Fibroblast of skin of right quadriceps (primary cell): ENCODE measurements at regions not wholly inside any gene's neighbourhood (a gene's known extent, or its start where the extent isn't known, plus 50 kb on each side); places are given as distances from the start of the nearest gene placed in this dataset.
A peak's percentile ranks its signal among the peaks of the same experiment; 100 is the strongest.
"Not testable (repeated sequence)": the region's sequence is repeated elsewhere in the genome, so short reads cannot be mapped to it uniquely, and the experiment has no call there.

Experiments
- DNase-seq: peaks from one replicate; pipeline ENCODE4 v3.0.0-alpha.2; 2013

DNA sequence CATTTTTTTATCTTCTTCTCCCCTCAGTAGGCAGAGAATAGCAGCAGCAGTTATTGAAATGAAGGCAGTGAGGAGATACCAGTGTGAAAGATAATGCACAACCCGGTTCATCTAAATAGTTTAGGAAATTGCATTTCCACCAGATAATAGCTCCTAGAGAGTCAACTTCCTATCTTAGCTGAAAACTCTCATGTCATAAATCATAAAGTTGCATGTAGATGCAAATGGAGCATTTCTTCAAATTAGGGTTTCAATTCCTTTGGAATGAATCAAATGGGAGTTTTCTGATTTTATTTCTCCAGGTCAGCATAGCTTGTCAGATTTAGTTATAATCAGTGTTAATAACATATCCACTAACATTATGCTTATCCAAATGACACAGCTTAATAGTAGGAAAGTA, 335.3 kb downstream of the CNTNAP4 start:
- DNase-seq: no peak

DNA sequence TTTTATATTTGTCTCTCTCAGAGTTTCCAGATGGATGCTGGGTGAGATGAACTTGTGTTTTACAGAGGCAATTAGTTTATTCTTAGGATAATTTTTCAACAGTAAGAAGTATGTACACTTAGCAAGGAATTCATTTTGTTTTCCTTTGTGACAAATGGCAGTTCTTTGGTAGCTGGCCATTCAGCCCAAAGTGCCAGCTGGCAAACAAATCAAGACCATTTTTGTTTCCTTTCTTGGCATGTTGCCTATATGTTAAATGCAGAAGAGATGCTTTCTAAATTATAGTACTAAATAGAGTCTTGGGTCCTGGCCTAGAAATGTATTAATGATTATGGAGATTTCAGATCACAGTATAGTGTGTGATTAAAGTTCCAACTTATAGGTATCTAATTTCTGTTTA, 337.1 kb downstream of the CNTNAP4 start:
- DNase-seq: no peak

DNA sequence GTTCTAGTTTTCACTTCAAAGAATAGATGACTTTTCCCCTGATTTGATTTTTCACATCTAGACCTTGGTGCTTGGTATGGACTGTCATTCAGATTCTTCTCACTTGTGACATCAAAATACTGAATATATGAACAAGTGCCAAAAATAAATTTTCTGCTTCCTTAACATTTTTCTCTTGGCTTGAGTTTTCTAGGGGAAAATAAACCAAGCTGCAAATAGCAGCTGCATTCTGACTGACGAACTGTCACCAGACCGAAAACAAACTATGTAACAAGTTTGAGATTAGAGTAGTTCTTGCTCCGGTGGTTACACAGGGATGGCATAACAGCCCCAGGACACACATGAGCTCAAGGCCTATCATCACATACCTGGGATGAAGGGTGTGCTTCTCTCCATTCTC, 345.7 kb downstream of the CNTNAP4 start:
- DNase-seq: no peak

DNA sequence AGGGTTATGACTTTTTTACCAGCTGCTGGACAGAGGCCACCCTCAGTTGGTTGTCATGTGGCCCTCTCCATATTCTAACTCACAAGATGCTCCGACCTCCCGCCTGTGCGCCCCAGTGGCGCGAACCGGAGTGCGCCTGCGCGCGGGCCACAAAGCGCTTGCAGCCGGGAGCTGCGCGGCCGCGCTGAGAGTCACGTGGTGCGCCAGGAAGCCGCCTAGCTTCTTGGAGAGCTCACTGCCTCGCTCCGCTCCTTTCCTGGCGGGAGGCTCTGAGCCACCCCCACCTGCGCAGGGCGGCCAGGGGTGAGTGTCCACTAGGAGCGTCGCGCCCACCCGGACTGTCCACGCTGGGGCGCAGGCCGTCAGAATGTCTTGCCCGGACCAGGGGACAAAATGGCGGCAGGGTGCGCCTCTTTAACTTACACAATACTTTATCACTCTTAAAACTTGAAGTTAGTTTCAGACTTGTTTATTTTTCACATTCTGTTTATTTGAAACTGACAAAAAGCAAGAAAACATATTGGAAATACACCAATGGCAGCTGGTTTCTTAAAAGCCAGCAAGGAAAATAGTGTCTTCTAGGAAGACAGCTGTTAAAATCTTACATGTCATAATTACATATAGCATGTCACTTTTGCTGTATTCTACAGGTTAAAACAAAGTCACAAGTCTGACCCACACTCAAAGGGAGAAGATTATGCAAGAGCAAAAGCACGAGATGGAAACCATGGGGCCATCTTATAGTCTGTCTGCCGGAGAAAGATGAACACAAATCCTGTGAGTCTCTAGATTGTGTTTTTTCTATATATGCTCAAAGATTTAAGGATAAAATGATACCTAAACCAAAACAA, 357.9 kb downstream of the CNTNAP4 start:
- no peak for DNase-seq

DNA sequence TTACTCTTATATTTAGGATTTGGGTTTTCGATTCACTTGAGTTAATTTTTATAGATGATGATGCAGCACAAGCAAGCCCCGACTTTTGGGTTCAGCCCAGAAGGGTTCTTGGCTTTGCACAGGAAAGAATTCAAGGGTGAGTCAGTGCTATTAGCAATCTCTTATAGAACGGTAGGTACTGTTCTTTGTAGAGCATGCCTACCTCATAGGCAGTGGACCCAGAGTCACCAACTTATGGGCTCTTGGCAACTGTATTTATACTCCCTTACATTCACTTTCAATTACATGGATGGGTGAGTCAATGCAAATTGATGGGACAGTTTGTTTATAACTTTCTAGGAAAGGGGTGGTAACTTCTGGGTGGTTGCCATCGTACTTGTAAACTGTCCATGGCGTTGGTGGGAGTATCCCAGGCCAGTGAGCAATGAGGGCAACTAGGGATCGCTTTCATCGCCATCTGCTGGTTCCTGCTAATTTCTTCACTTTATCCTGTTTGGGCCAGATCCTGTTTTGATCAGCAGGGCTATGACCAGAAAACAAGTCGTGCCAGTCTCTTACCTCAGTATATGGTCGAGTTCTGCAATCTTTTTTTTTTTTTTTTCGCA, 362.6 kb downstream of the CNTNAP4 start:
- peak; percentile 25 for DNase-seq

DNA sequence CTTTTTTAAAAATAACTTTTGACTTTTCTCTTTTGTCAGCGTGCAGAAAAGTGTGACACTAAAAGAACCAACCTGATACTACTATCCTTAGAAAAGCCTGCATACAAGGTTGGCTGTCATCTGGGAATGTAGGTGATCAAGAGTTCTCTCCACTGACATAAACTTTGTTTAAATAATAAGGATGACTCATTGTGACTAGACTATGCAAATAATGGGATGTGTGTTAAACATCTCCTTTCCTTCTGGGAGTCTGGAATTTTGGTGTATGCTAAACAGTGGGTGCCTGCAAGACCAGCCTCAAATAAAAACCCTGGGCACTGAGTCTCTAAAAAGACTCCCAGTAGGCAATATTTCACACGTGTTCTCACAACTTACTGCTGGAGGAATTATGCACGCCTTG, 373.4 kb downstream of the CNTNAP4 start:
- no peak for DNase-seq

DNA sequence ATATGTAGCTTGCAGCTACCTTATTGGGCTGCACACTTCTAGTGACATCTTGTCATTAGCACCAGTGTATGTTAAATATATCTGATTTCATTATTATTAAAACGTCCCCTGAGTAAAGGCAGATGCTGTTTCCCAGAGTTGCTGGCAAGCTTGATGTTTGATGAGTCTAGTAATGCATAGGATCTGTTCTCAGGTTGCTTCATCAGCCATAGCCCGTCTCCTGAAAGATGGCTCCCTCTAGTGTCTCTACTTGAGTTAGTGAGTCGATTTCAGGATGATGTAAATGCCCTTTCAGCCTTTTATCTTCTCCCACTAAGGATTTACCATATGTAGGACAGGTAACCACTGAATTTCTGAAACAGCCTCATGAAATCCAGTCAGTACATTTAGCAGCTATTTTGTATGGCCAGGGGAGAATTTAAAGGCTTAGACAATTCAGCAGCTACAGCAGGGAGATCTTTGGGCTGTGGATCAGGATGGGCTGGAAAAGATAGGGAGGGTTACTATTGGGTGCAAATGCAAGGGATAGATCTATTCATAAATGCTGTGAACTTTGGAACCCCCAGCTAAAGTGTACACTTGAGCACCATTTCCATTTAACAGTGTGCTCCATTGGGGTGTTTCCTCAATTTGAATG, 376.3 kb downstream of the CNTNAP4 start:
- DNase-seq: peak; percentile 51

DNA sequence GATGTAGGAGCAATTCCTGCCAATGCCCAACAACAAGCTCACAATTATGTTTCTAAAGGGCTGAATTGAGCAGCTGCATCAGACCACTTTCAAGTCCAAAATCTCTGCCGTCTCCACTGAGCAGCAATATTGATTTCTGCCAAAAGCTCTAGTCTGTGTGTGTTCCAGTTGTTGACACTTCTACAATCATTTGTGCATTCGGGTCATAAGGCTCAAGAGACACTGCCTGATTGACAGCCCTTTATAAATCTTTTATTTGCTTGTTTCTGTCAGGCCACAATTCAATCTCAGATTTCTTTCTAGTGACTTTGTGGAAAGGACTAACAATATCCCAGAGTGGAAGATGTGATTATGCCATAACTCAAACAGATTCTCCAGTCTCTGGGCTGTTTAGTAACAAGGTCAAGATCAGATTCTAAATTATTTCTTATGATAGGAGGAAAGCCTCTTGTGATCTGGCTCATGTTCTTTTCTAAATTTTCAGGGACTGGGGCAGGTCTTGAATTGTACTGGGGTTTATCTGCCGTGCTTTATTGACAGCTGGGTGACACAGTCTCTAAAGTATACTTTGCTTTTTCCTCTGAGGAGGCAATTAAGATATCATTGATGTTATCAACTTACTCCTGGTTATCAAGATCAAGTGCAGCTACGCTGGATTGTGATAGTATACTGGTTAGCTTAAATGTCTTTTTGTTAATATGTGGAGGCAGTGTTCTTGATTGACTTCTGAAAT, 377.1 kb downstream of the CNTNAP4 start:
- no peak for DNase-seq

DNA sequence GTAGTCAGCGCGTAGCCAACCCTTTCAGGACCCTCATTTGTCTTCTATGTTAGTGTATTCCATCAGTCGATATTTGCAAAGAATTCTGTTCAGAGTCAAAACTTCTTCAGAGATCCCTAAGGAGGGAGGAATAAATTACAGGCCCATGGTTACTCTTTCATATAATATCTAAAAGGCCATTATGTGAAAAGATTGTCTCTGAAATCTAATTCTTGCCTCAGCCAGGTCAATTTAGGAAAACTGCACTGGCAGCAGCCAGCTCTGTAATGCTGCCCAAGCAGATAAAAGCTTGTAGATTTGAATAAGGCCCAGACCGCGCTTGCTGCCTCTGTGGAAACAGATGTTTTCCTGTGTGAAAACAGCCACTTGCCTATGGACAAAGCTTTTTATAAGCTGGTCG, 379.8 kb downstream of the CNTNAP4 start:
- no peak for DNase-seq

DNA sequence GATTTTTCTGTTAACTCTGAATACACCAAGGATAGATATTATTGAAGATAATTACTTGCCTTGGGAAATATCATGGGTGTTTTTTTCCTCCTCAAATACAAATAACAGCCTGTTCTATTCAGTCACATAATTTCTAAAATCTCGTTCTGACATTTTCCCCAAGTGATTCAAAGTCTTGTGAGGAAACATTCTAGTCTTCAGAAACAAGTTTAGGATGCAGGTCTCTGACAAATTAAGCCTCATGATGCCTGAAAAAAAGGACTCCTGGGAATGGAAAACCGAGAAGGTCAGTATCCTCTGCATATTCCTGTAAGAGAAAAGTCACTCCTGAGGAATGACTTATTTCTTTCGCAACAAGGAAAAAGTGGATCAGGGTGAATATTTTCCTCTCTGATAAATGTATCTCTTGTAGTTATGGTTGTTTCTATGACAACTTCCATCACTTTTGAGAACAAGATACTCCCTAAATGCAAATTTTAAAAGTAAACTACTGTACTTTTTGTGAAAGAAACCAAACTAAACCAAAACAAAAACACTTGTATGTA, 384.6 kb downstream of the CNTNAP4 start:
- DNase-seq: no peak

DNA sequence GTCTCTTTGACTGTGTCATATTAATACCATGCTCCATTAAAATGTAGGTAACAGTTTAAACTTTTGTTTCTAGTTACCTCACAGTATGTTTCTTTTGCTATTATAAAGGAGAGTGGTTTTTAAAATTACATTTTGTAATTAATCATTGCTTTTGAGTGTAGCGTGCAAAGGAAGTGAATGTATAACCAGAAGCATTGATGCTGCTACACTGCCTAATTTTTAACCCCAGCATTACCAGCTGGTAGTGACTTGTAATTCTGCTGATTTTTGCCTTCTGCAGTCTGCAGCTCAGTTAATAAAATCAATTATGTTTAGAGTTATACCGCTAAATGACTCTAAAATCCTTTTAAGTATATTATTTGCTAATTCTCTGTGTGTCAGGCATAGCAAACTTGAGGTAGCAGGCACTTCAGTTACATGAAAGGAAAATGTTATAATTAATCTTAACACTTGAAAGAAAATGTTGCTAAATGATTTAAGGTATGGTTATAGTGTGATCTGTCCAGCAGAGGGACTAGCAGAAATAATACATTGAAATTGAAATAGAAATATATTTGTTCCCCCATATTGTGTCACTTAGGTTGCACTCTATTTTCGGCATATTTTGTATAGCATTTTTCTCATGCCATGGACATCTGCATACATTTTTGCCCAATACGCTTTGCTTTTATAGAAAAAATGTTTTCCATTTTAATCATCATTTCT, 388.5 kb downstream of the CNTNAP4 start:
- no peak for DNase-seq

DNA sequence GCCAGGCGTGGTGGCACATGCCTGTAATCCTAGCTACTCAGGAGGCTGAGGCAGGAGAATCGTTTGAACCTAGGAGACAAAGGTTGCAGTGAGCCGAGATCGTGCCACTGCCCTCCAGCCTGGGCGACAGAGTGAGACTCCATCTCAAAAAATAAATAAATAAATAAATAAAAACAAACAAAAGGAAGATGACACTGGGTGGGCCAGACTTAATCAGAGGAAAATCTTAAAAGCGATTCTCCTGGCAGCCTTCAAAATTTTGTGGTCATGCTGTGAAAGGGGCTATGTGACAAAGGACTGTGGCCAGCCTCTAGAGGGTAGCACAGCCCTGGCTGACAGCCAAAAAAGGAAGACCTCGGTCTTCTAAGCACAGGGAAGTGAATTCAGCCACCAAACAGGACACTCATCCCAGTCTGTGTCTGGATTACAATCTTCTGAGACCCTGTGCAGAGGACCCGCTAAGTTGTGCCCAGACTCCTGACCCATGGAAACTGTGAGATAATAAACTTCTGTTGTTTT, 391.1 kb downstream of the CNTNAP4 start:
- no peak for DNase-seq

DNA sequence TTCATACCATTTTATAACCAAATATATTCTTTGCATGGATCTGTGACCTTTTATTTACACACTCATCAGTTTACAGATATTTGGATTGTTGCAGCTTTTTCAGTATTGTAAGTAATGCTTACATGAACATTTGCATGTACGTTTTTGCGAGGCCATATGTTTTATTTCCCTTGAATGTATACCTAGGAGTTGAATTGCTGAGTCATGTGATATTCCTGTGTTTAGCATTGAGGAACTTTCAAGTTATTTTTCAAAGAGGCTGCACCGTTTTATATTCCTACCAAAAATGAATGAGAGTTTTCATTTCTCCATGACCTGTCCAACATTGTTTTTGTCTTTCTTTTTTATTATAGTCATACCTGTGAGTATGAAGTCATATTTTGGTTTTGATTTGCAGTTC, 392.1 kb downstream of the CNTNAP4 start:
- no peak for DNase-seq

DNA sequence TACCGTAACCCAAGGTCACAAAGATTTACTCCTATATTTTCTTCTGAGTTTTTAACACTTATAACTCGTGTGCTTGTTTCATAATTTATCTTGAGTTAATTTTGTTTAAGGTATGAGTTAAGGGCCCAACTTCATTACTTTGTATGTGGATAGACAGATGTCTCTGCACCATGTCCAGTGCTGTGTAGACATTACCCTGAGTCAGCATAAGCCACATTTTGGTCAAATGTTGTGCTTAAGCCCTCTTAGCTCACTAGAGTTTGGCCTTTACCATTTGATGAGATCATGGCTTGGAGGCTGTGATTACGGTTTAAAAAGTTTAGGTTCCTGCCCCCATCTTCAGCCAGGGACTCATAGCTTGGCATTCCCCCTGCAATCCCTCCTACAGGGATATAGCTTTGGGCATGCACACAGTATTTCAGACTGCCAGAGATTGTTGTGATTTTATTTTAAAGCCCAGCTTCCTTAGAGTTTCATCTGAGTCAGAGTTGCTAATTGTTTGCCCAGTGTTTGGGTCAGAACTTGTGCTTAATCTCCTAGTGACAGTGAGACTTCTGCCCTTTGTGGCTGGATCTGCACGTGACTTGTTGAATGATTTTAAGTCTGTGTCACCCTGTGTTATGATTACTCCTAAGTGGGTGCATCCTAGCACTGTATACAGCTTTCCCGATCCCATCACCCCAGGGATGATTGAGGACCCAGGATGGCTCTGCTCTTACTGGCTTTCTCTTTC, 393.1 kb downstream of the CNTNAP4 start:
- no peak for DNase-seq

DNA sequence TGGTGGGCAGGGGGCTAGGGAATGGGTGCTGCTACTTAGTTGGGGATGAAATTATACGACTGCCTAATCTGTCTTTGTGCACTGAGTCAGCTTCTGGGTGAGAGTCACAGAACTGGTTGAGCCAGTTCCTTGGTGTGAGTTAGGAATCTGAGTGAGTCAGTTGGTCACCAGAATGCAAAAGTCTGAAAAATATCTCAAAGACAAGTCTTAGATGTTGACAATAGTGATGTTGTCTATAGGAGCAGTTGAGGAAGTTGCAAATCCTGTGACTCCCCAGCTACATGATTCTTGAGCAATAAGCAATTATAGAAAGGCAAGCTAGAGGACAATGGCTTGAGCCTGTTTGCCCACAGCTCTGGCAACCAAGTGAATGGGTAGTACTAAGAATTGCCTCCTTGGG, 399.2 kb downstream of the CNTNAP4 start:
- DNase-seq: no peak

DNA sequence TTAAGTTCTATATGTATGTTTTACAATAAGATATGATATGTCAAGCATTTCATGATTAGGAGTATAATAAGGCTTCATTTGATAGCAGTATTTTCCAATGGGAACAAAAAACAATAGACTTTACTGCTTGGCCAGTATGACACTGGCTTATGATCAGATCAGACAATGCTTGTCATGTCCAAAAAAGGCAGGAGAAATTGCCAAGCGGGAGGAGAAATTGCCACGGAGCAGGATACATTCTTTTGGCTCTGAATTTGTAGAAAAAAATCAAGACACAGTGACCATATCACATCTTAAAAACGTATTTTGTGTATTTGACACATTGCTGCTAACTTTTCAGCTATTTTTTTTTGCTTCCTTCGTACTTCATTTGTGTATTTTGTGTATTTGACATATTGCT, 404.1 kb downstream of the CNTNAP4 start:
- no peak for DNase-seq

DNA sequence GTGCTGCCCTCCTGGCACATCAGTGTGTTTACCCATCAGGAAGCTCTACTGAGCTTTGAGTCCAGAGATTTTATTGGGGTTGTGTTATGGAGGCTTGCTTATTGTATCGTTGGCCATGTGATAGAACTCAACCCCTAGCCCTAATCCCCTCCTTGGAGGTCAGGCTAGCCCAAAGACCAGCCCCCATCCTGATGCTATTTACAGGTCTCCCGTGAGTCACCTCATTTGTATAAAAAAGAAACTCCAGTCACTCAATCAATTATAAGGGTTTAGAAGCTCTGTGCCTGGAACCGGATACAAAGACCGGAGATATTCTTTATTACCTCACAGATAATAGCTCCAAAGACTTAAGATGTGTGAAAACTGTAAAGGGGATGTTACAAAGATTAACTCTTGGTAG, 405.9 kb downstream of the CNTNAP4 start:
- no peak for DNase-seq

DNA sequence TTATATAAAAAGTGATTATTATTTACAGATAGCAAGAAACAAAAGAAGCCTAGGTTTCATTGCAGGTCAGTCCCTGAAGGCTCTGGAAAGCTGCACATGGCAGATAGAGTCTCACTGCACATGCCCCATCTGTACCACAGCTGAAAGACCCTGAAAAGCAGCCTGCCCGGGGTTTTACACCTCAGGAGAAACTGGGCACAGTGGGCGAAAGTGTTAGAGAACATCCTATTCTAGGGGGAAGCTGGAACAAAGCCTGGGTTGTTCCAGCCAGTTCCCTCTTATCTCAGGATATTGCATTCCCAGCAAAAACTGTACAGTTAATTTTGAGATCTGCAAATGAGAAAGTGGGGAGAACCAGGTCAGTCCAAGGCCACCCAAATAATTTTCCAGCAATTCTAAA, 419.7 kb downstream of the CNTNAP4 start:
- DNase-seq: no peak

DNA sequence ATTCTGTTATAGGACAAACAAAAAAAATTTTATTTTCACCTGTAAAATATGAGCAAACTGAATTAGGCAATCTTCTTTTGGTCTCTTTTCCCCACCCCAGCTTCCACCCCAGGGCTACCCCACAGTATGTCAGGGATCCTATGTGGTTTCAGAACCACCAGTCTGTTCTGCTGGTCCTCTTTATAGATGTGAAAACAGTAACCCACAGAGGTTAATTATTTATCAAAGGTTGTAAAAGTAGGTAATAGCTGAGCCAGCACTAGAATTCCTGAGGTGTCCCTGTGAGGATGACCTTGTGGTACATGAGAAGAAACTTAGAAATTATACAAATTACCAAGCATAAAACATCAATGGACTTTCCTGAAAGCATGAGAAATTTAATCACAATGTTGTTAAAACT, 428.7 kb downstream of the CNTNAP4 start:
- DNase-seq: no peak

DNA sequence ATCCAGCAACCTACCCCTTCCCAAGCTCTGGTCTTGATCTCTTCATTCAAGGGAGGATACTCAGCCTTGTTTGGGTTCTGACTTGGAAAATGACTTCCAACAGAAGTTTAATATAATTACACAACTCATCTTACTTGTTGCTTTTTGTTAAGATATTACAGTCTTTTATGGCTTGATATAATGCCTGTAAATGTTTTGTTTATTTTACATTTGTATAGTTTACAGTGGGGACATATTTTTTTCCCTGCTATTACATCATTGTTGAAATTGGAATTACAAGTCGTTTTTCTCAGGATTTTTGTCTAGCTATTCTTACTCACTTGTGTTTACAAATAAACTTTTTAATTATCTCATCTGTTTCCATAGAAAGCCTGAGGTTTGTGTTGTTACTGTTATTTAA, 436.0 kb downstream of the CNTNAP4 start:
- DNase-seq: no peak

DNA sequence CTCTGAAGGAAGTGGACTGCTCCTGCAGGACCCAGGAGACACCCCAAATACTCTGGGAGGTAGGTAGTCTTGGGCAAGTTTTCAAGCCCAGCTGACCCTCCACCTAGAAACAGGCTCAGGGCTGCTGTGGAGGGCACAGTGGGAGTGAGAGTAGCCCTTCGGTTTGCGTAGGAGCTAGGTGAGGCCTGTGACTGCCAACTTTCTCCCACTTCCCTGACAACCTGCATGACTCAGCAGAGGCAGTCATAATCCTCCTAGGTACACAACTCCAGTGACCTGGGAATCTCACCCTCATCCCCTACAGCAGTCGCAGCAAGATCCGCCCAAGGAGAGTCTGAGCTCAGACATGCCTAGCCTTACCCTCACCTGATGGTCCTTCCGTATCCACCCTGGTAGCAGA, 439.1 kb downstream of the CNTNAP4 start:
- not testable (repeated sequence) for DNase-seq

DNA sequence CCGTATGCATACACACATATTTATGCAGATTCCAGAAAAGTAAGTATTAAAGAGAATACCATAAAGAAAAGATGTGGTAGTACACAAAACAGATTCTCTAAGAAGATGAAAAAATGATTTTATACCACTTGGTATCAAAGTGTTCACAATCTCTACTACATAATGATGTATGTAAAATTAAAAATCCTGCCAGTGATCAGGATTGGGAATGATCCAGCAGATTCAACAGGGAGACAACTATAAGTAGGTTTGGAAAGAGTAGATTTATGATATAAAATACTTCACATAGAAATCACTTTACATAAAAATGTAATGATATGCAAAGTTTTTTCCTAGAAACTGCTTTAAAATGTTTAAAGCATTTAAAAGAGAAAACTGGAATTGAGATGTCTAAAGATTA, 447.0 kb downstream of the CNTNAP4 start:
- no peak for DNase-seq
